H9 (cell line): ENCODE measurements at regions not wholly inside any gene's neighbourhood (a gene's known extent, or its start where the extent isn't known, plus 50 kb on each side); places are given as distances from the start of the nearest gene placed in this dataset.

Source experiments
- DNase-seq: peaks from one replicate; pipeline ENCODE4 v3.0.0-alpha.2; 2017
- H2AFZ ChIP-seq: one replicate; pipeline ENCODE4 v1.6.1; 2013; ENCODE audit warnings: mild to moderate bottlenecking, low read length, control low read depth, moderate library complexity
- H2AK5ac ChIP-seq: 2 replicates; pipeline ENCODE4 v1.6.1; 2013; ENCODE audit warnings: low read length, control low read depth, mixed read lengths; ENCODE audit not compliant: insufficient read length
- H2BK120ac ChIP-seq: one replicate; pipeline ENCODE4 v1.6.1; 2013; ENCODE audit warnings: low read depth, mild to moderate bottlenecking, low read length, control low read depth, inconsistent platforms; ENCODE audit not compliant: poor library complexity, severe bottlenecking
- H2BK12ac ChIP-seq: 2 replicates; pipeline ENCODE4 v1.6.1; 2013; ENCODE audit warnings: low read length, control low read depth, mixed read lengths, low read depth; ENCODE audit not compliant: insufficient read length
- H2BK15ac ChIP-seq: 2 replicates; pipeline ENCODE4 v1.6.1; 2013; ENCODE audit warnings: low read depth, low read length, control low read depth
- H2BK20ac ChIP-seq: one replicate; pipeline ENCODE4 v1.6.1; 2013; ENCODE audit warnings: low read depth, mild to moderate bottlenecking, low read length, control low read depth, inconsistent platforms; ENCODE audit not compliant: poor library complexity, severe bottlenecking
- H2BK5ac ChIP-seq: 2 replicates; pipeline ENCODE4 v1.6.1; 2013; ENCODE audit warnings: low read length, control low read depth, mixed read lengths; ENCODE audit not compliant: insufficient read length
- H3K14ac ChIP-seq: 2 replicates; pipeline ENCODE4 v1.6.1; 2013; ENCODE audit warnings: low read length, control low read depth; ENCODE audit not compliant: insufficient read depth
- H3K18ac ChIP-seq: 2 replicates; pipeline ENCODE4 v1.6.1; 2013; ENCODE audit warnings: low read depth, mild to moderate bottlenecking, mixed read lengths, low read length, control low read depth; ENCODE audit not compliant: insufficient read length
- H3K23ac ChIP-seq: 2 replicates; pipeline ENCODE4 v1.6.1; 2013; ENCODE audit warnings: low read length, control low read depth, mixed read lengths, low read depth; ENCODE audit not compliant: insufficient read length
- H3K23me2 ChIP-seq: 2 replicates; pipeline ENCODE4 v1.6.1; 2013; ENCODE audit warnings: low read depth, mild to moderate bottlenecking, mixed read lengths, low read length, control low read depth; ENCODE audit not compliant: insufficient read length, poor library complexity, severe bottlenecking
- H3K27ac ChIP-seq: 2 replicates; pipeline ENCODE4 v1.5.1; 2013; ENCODE audit warnings: low read length, control low read depth, mixed read lengths, low read depth; ENCODE audit not compliant: insufficient read length
- H3K27me3 ChIP-seq: 2 replicates; pipeline ENCODE4 v1.6.1; 2013; ENCODE audit warnings: low read length, control low read depth, inconsistent platforms; ENCODE audit not compliant: insufficient read depth
- H3K4ac ChIP-seq: 2 replicates; pipeline ENCODE4 v1.6.1; 2013; ENCODE audit warnings: low read depth, mild to moderate bottlenecking, control low read depth, inconsistent platforms, low read length, moderate library complexity
- H3K4me1 ChIP-seq: 2 replicates; pipeline ENCODE4 v1.6.1; 2013; ENCODE audit warnings: low read length, control low read depth, inconsistent platforms; ENCODE audit not compliant: insufficient read depth
- H3K4me2 ChIP-seq: 2 replicates; pipeline ENCODE4 v1.6.1; 2013; ENCODE audit warnings: low read length, control low read depth, mixed read lengths; ENCODE audit not compliant: insufficient read length, insufficient read depth
- H3K56ac ChIP-seq: 2 replicates; pipeline ENCODE4 v1.6.1; 2013; ENCODE audit warnings: low read depth, mild to moderate bottlenecking, mixed read lengths, low read length, control low read depth; ENCODE audit not compliant: insufficient read length
- H3K79me1 ChIP-seq: 2 replicates; pipeline ENCODE4 v1.6.1; 2013; ENCODE audit warnings: low read depth, mild to moderate bottlenecking, moderate library complexity, low read length, control low read depth, inconsistent platforms; ENCODE audit not compliant: insufficient read depth, poor library complexity, severe bottlenecking
- H3K79me2 ChIP-seq: 2 replicates; pipeline ENCODE4 v1.6.1; 2013; ENCODE audit warnings: low read length, control low read depth, inconsistent platforms; ENCODE audit not compliant: insufficient read depth
- H3K9ac ChIP-seq: 2 replicates; pipeline ENCODE4 v1.6.1; 2013; ENCODE audit warnings: low read length, control low read depth, mixed read lengths; ENCODE audit not compliant: insufficient read length; ENCODE audit errors: extremely low read depth
- H3K9me3 ChIP-seq: one replicate; pipeline ENCODE4 v1.6.1; 2013; ENCODE audit warnings: low read depth, low read length, inconsistent platforms; ENCODE audit not compliant: control insufficient read depth
- H3T11ph ChIP-seq: one replicate; pipeline ENCODE4 v1.6.1; 2013; ENCODE audit warnings: mild to moderate bottlenecking, low read length, control low read depth, inconsistent platforms
- H4K20me1 ChIP-seq: one replicate; pipeline ENCODE4 v1.6.1; 2013; ENCODE audit not compliant: control insufficient read depth, insufficient read length, insufficient read depth
- H4K5ac ChIP-seq: 2 replicates; pipeline ENCODE4 v1.6.1; 2013; ENCODE audit warnings: low read depth, mild to moderate bottlenecking, mixed read lengths, low read length, control low read depth; ENCODE audit not compliant: insufficient read length
- H4K8ac ChIP-seq: replicated peaks from 2 replicates; pipeline ENCODE4 v1.6.1; 2013; ENCODE audit warnings: low read length, control low read depth, mixed read lengths, low read depth; ENCODE audit not compliant: insufficient read length
- H4K91ac ChIP-seq: 2 replicates; pipeline ENCODE4 v1.6.1; 2013; ENCODE audit warnings: low read depth, mild to moderate bottlenecking, moderate library complexity, mixed read lengths, low read length, control low read depth; ENCODE audit not compliant: insufficient read length
- H3K27ac Mint-ChIP-seq, 3 experiments: 2 replicates in 2 of 3; 3 replicates in 1 of 3; pipeline ENCODE4 v1.8.0; 2020 to 2021; ENCODE audit warnings: mixed read lengths in 3 of 3, mild to moderate bottlenecking in 1 of 3, moderate library complexity in 1 of 3
- H3K27me3 Mint-ChIP-seq: 2 replicates; pipeline ENCODE4 v1.8.0; 2021; ENCODE audit warnings: low read depth, mild to moderate bottlenecking, moderate library complexity, mixed read lengths
- H3K36me3 Mint-ChIP-seq, 3 experiments: 2 replicates in 2 of 3; 3 replicates in 1 of 3; pipeline ENCODE4 v1.8.0; 2020 to 2021; ENCODE audit warnings: low read depth in 3 of 3, mixed read lengths in 3 of 3; ENCODE audit not compliant: insufficient read depth in 1 of 3
- H3K4me1 Mint-ChIP-seq, 2 experiments: 2 replicates each; pipeline ENCODE4 v1.8.0; 2020; ENCODE audit warnings: mixed read lengths in 2 of 2
- H3K4me3 Mint-ChIP-seq, 2 experiments: 2 replicates in 1 of 2; 3 replicates in 1 of 2; pipeline ENCODE4 v1.8.0; 2020 to 2021; ENCODE audit warnings: mild to moderate bottlenecking in 2 of 2, mixed read lengths in 2 of 2, moderate library complexity in 1 of 2
- H3K9me3 Mint-ChIP-seq, 2 experiments: 2 replicates in 1 of 2; 3 replicates in 1 of 2; pipeline ENCODE4 v1.8.0; 2020; ENCODE audit warnings: mild to moderate bottlenecking in 2 of 2, mixed read lengths in 2 of 2, moderate library complexity in 1 of 2
- WGBS: extraction: QIAGEN DNeasy Blood & Tissue Kit; methylation state at CpG from one replicate; pipeline ENCODE4 v1.1.7; 2013; ENCODE audit warnings: missing lambda C conversion rate, low lambda C conversion rate, mixed read lengths; ENCODE audit not compliant: insufficient read length; ENCODE audit errors: extremely low coverage; 5-methylcytosine and 5-hydroxymethylcytosine counted together
- TF ChIP-seq, protein P1 (sequence below): fragments of 200-600 bp; sonication (generic); conservative IDR thresholded peaks from 3 replicates; pipeline ENCODE4 v1.8.0; 2021; ENCODE audit warnings: antibody characterized with exemption, mild to moderate bottlenecking

GRCh38 chr1:29497395-29498125, 261.2 kb downstream of the PTPRU start:
- Mint-ChIP-seq H3K27me3 (no peaks in the 10 kb centered on the region), H3K4me3 (no peak overlapping the region), H3K36me3 (peaks cover 6 to 23% (median 7%) of the 10 kb centered on the region in 3 experiments; a peak in 4 of 7 replicates), H3K4me1 (peaks cover 32 to 40% of the 10 kb centered on the region in 2 experiments), H3K27ac (no peak overlapping the region; a peak in 1 of 7 replicates), H3K9me3 (peaks cover 27 to 33% of the 10 kb centered on the region in 2 experiments)
- H4K5ac ChIP-seq = no peak overlapping the region
- H3K23me2 ChIP-seq = no peaks in the 10 kb centered on the region
- TF ChIP-seq, protein P1, sequence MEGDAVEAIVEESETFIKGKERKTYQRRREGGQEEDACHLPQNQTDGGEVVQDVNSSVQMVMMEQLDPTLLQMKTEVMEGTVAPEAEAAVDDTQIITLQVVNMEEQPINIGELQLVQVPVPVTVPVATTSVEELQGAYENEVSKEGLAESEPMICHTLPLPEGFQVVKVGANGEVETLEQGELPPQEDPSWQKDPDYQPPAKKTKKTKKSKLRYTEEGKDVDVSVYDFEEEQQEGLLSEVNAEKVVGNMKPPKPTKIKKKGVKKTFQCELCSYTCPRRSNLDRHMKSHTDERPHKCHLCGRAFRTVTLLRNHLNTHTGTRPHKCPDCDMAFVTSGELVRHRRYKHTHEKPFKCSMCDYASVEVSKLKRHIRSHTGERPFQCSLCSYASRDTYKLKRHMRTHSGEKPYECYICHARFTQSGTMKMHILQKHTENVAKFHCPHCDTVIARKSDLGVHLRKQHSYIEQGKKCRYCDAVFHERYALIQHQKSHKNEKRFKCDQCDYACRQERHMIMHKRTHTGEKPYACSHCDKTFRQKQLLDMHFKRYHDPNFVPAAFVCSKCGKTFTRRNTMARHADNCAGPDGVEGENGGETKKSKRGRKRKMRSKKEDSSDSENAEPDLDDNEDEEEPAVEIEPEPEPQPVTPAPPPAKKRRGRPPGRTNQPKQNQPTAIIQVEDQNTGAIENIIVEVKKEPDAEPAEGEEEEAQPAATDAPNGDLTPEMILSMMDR = no peak
- H3K9me3 ChIP-seq = peaks cover 5% of the 10 kb centered on the region
- no peak overlapping the region for H3K4me2 ChIP-seq
- H3K23ac ChIP-seq = no peak overlapping the region
- H3K9ac ChIP-seq = no peak overlapping the region
- no peak overlapping the region for H2AK5ac ChIP-seq
- no peak overlapping the region for H4K8ac ChIP-seq
- H3K27ac ChIP-seq = no peak overlapping the region
- H2BK15ac ChIP-seq = no peak overlapping the region
- H3K79me1 ChIP-seq = no peaks in the 10 kb centered on the region
- no peak overlapping the region for H3K4ac ChIP-seq
- H2BK120ac ChIP-seq = no peak overlapping the region
- H2BK5ac ChIP-seq = no peak overlapping the region
- no peaks in the 10 kb centered on the region for H3K79me2 ChIP-seq
- H2AFZ ChIP-seq = no peak overlapping the region
- H4K20me1 ChIP-seq = no peaks in the 10 kb centered on the region
- peak; percentile 20 for DNase-seq
- H4K91ac ChIP-seq = no peak overlapping the region
- H3K56ac ChIP-seq = no peak overlapping the region
- no CpG with 5 or more reads among the region's 10 CpGs for WGBS
- H3K14ac ChIP-seq = no peak overlapping the region
- H2BK20ac ChIP-seq = no peak overlapping the region
- H3T11ph ChIP-seq = no peak overlapping the region
- no peak overlapping the region for H2BK12ac ChIP-seq
- H3K27me3 ChIP-seq = no peaks in the 10 kb centered on the region
- no peak overlapping the region for H3K18ac ChIP-seq
- peaks cover 2% of the 10 kb centered on the region; the same call in 1 of the 2 replicates for H3K4me1 ChIP-seq
